ENCODE measurements at regions not wholly inside any gene's neighbourhood (a gene's known extent, or its start where the extent isn't known, plus 50 kb on each side); places are given as distances from the start of the nearest gene placed in this dataset.

GRCh38 chr2:78681386-78681785 is 344.1 kb upstream of the REG3G start:
- no peak for ATAC-seq (ENCODE audit: insufficient read depth, low FRiP score)
- TF ChIP-seq CTCF (IDR thresholded peaks at IDR 0.05; ENCODE audit: control extremely low read depth, extremely low read depth) = no peak

DNA sequence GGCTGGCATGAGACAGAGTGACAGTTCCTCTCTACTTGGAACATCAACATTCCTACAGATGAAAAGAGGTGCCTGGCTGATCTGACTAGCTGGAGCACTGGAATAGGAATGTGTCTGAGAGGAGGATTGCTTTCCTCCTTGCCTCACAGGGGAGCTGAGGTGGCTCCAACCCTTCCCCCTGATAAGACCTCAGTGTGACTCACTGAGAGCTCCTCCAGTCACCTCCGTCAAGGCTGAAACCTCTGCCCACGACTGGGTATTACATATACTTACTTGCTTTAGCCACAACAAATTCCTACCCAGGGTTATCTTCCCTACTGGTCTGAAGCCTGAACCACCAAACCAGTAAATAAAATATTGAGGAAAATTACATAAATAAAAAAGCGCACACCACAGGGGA is 342.7 kb upstream of the REG3G start:
- DNase-seq = no peak
- TF ChIP-seq CTCF (IDR thresholded peaks at IDR 0.05; ENCODE audit: control extremely low read depth, extremely low read depth) = no peak
- Histone ChIP-seq H3K9me3 (ENCODE audit: control insufficient read depth in 4 of 4, insufficient read depth in 3 of 4, low read length in 3 of 4) (peaks cover 0 to 9% (median 0%) of the 10 kb centered on the region in 4 donors), H3K4me3 (no peak overlapping the region), H3K27ac (ENCODE audit: low read depth in 1 of 2, low read length in 1 of 2) (no peak overlapping the region), H3K36me3 (ENCODE audit: control insufficient read depth in 4 of 4, insufficient read depth in 4 of 4, low read length in 4 of 4) (no peaks in the 10 kb centered on the region), H3K9ac (ENCODE audit: insufficient read depth in 1 of 2, low read length in 2 of 2) (no peak overlapping the region), H3K4me1 (ENCODE audit: control insufficient read depth in 5 of 5, insufficient read depth in 5 of 5, low read length in 5 of 5) (no peaks in the 10 kb centered on the region), H3K27me3 (ENCODE audit: control insufficient read depth in 3 of 3, insufficient read depth in 3 of 3, low read length in 2 of 3) (no peaks in the 10 kb centered on the region)
- ATAC-seq (ENCODE audit: insufficient read depth, low FRiP score) = no peak
- WGBS, 2 donors = 90 to 93% methylated on average over 3 of the region's 3 CpGs

More at GRCh38 chr2:78681386-78681785, 344.1 kb upstream of the REG3G start:
- H3K27ac ChIP-seq (ENCODE audit: low read depth in 1 of 2, low read length in 1 of 2) = no peak overlapping the region
- no peak for DNase-seq
- H3K9me3 ChIP-seq (ENCODE audit: control insufficient read depth in 4 of 4, insufficient read depth in 3 of 4, low read length in 3 of 4) = peaks cover 0 to 9% (median 0%) of the 10 kb centered on the region in 4 donors
- no peaks in the 10 kb centered on the region for H3K27me3 ChIP-seq (ENCODE audit: control insufficient read depth in 3 of 3, insufficient read depth in 3 of 3, low read length in 2 of 3)
- H3K4me3 ChIP-seq = no peak overlapping the region
- WGBS, 2 donors = 84 to 87% methylated on average over 4 of the region's 4 CpGs
- no peaks in the 10 kb centered on the region for H3K4me1 ChIP-seq (ENCODE audit: control insufficient read depth in 5 of 5, insufficient read depth in 5 of 5, low read length in 5 of 5)
- no peak overlapping the region for H3K9ac ChIP-seq (ENCODE audit: insufficient read depth in 1 of 2, low read length in 2 of 2)
- no peaks in the 10 kb centered on the region for H3K36me3 ChIP-seq (ENCODE audit: control insufficient read depth in 4 of 4, insufficient read depth in 4 of 4, low read length in 4 of 4)

GRCh38 chr2:78686625-78687153 is 338.8 kb upstream of the REG3G start:
- 71 to 77% methylated on average over 3 of the region's 3 CpGs for WGBS, 2 donors
- no peak for TF ChIP-seq CTCF (IDR thresholded peaks at IDR 0.05; ENCODE audit: control extremely low read depth, extremely low read depth)

GRCh38 chr2:78699696-78700095 is 325.8 kb upstream of the REG3G start:
- no peak overlapping the region for H3K4me3 ChIP-seq
- no peak overlapping the region for H3K9ac ChIP-seq (ENCODE audit: insufficient read depth in 1 of 2, low read length in 2 of 2)
- H3K9me3 ChIP-seq (ENCODE audit: control insufficient read depth in 4 of 4, insufficient read depth in 3 of 4, low read length in 3 of 4) = no peaks in the 10 kb centered on the region
- no peak for TF ChIP-seq CTCF (IDR thresholded peaks at IDR 0.05; ENCODE audit: control extremely low read depth, extremely low read depth)
- H3K27ac ChIP-seq (ENCODE audit: low read depth in 1 of 2, low read length in 1 of 2) = no peak overlapping the region
- H3K27me3 ChIP-seq (ENCODE audit: control insufficient read depth in 3 of 3, insufficient read depth in 3 of 3, low read length in 2 of 3) = no peaks in the 10 kb centered on the region
- DNase-seq = no peak
- H3K4me1 ChIP-seq (ENCODE audit: control insufficient read depth in 5 of 5, insufficient read depth in 5 of 5, low read length in 5 of 5) = no peaks in the 10 kb centered on the region
- WGBS, 2 donors = 64 to 66% methylated on average over 3 of the region's 3 CpGs
- ATAC-seq (ENCODE audit: insufficient read depth, low FRiP score) = no peak
- H3K36me3 ChIP-seq (ENCODE audit: control insufficient read depth in 4 of 4, insufficient read depth in 4 of 4, low read length in 4 of 4) = no peaks in the 10 kb centered on the region

More at GRCh38 chr2:78686625-78687153, 338.8 kb upstream of the REG3G start:
- H3K27me3 ChIP-seq (ENCODE audit: control insufficient read depth in 3 of 3, insufficient read depth in 3 of 3, low read length in 2 of 3) = no peaks in the 10 kb centered on the region
- ATAC-seq (ENCODE audit: insufficient read depth, low FRiP score) (no peak), DNase-seq (no peak)
- H3K4me3 ChIP-seq = no peak overlapping the region
- no peaks in the 10 kb centered on the region for H3K4me1 ChIP-seq (ENCODE audit: control insufficient read depth in 5 of 5, insufficient read depth in 5 of 5, low read length in 5 of 5)
- H3K9ac ChIP-seq (ENCODE audit: insufficient read depth in 1 of 2, low read length in 2 of 2) = no peak overlapping the region
- H3K36me3 ChIP-seq (ENCODE audit: control insufficient read depth in 4 of 4, insufficient read depth in 4 of 4, low read length in 4 of 4) = no peaks in the 10 kb centered on the region
- no peak overlapping the region for H3K27ac ChIP-seq (ENCODE audit: low read depth in 1 of 2, low read length in 1 of 2)
- peaks cover 0 to 4% (median 0%) of the 10 kb centered on the region in 4 donors for H3K9me3 ChIP-seq (ENCODE audit: control insufficient read depth in 4 of 4, insufficient read depth in 3 of 4, low read length in 3 of 4)

All from lung (tissue), 11 donors.